A549 (cell line): ENCODE measurements at regions not wholly inside any gene's neighbourhood (a gene's known extent, or its start where the extent isn't known, plus 50 kb on each side); places are given as distances from the start of the nearest gene placed in this dataset.

ENCODE experiments used
- MYC ChIP-seq: IDR thresholded peaks from 2 replicates; pipeline ENCODE4 v1.6.1; 2012; ENCODE audit warnings: mild to moderate bottlenecking, inconsistent platforms, low read length, improper control_type of control experiment, borderline replicate concordance
- POLR2A ChIP-seq: IDR thresholded peaks from 2 replicates; pipeline ENCODE4 v1.6.1; 2012; ENCODE audit warnings: mild to moderate bottlenecking, low read length
- TF ChIP-seq, protein P1 (sequence below): fragments of 450-650 bp; IDR thresholded peaks from 2 replicates; pipeline ENCODE4 v1.6.1; 2014; ENCODE audit warnings: antibody characterized with exemption

DNA sequence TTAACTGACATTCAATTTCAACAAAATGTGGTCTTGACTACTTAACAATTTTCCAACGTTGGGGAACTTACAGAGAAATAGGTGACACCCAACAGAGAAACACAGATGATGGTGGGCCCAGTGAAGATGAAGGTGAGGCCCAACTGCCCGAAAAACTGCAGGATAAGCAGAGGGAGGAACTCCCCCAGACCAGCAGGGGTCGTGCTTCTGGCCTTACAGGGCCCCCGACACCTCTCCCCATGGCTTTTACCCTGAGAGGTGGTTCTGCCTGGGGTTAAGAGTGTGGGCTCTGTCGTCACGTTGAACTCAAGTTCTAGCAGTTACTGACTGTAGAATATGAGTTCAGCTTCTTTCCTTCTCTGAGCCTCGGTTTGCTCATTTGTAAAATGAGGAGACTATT, 119.5 kb upstream of the SMIM21 start:
- no peak for TF ChIP-seq MYC
- TF ChIP-seq, protein P1, sequence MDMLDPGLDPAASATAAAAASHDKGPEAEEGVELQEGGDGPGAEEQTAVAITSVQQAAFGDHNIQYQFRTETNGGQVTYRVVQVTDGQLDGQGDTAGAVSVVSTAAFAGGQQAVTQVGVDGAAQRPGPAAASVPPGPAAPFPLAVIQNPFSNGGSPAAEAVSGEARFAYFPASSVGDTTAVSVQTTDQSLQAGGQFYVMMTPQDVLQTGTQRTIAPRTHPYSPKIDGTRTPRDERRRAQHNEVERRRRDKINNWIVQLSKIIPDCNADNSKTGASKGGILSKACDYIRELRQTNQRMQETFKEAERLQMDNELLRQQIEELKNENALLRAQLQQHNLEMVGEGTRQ, result no peak
- TF ChIP-seq POLR2A, result no peak
